ENCODE measurements at regions not wholly inside any gene's neighbourhood (a gene's known extent, or its start where the extent isn't known, plus 50 kb on each side); places are given as distances from the start of the nearest gene placed in this dataset.

- peaks cover 4% of the 10 kb centered on the region for H3K9me3 Mint-ChIP-seq (ENCODE audit: low read depth)
- TF ChIP-seq, protein P1, sequence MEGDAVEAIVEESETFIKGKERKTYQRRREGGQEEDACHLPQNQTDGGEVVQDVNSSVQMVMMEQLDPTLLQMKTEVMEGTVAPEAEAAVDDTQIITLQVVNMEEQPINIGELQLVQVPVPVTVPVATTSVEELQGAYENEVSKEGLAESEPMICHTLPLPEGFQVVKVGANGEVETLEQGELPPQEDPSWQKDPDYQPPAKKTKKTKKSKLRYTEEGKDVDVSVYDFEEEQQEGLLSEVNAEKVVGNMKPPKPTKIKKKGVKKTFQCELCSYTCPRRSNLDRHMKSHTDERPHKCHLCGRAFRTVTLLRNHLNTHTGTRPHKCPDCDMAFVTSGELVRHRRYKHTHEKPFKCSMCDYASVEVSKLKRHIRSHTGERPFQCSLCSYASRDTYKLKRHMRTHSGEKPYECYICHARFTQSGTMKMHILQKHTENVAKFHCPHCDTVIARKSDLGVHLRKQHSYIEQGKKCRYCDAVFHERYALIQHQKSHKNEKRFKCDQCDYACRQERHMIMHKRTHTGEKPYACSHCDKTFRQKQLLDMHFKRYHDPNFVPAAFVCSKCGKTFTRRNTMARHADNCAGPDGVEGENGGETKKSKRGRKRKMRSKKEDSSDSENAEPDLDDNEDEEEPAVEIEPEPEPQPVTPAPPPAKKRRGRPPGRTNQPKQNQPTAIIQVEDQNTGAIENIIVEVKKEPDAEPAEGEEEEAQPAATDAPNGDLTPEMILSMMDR (IDR thresholded peaks at IDR 0.05), result no peak
- DNase-seq (ENCODE audit: low spot score), result no peak
- no peak overlapping the region for H3K27ac Mint-ChIP-seq (ENCODE audit: unreplicated experiment)
- peaks cover 27% of the 10 kb centered on the region for H3K4me1 Mint-ChIP-seq (ENCODE audit: low read depth)
- H3K4me3 Mint-ChIP-seq (ENCODE audit: unreplicated experiment), result no peak overlapping the region
- no peaks in the 10 kb centered on the region for H3K36me3 Mint-ChIP-seq (ENCODE audit: low read depth)
- no peaks in the 10 kb centered on the region for H3K27me3 Mint-ChIP-seq (ENCODE audit: low read depth)
Measured at GRCh38 chr10:3907514-3907913, 122.5 kb upstream of the KLF6 start.

- no peaks in the 10 kb centered on the region for H3K27me3 Mint-ChIP-seq (ENCODE audit: low read depth)
- H3K36me3 Mint-ChIP-seq (ENCODE audit: low read depth), result no peaks in the 10 kb centered on the region
- TF ChIP-seq, protein P1 (IDR thresholded peaks at IDR 0.05), result no peak
- DNase-seq (ENCODE audit: low spot score), result no peak
- peak overlapping the region; percentile 75 for H3K27ac Mint-ChIP-seq (ENCODE audit: unreplicated experiment)
- H3K4me3 Mint-ChIP-seq (ENCODE audit: unreplicated experiment), result no peak overlapping the region
- peaks cover 32% of the 10 kb centered on the region for H3K4me1 Mint-ChIP-seq (ENCODE audit: low read depth)
- H3K9me3 Mint-ChIP-seq (ENCODE audit: low read depth), result peaks cover 4% of the 10 kb centered on the region
Measured at GRCh38 chr10:3906511-3907111, 121.6 kb upstream of the KLF6 start.

GRCh38 chr10:3904419-3904960 is 119.5 kb upstream of the KLF6 start:
- Mint-ChIP-seq H3K4me1 (ENCODE audit: low read depth) (peaks cover 31% of the 10 kb centered on the region), H3K9me3 (ENCODE audit: low read depth) (peaks cover 4% of the 10 kb centered on the region), H3K4me3 (ENCODE audit: unreplicated experiment) (no peak overlapping the region), H3K27ac (ENCODE audit: unreplicated experiment) (no peak overlapping the region), H3K27me3 (ENCODE audit: low read depth) (no peaks in the 10 kb centered on the region), H3K36me3 (ENCODE audit: low read depth) (no peaks in the 10 kb centered on the region)
- TF ChIP-seq, protein P1 (IDR thresholded peaks at IDR 0.05), result no peak
- DNase-seq (ENCODE audit: low spot score), result no peak

GRCh38 chr10:3902809-3903410 is 117.9 kb upstream of the KLF6 start:
- TF ChIP-seq, protein P1 (IDR thresholded peaks at IDR 0.05), result no peak
- no peaks in the 10 kb centered on the region for H3K27me3 Mint-ChIP-seq (ENCODE audit: low read depth)
- H3K36me3 Mint-ChIP-seq (ENCODE audit: low read depth), result no peaks in the 10 kb centered on the region
- DNase-seq (ENCODE audit: low spot score), result no peak
- H3K4me1 Mint-ChIP-seq (ENCODE audit: low read depth), result peaks cover 35% of the 10 kb centered on the region
- H3K9me3 Mint-ChIP-seq (ENCODE audit: low read depth), result peaks cover 4% of the 10 kb centered on the region
- H3K4me3 Mint-ChIP-seq (ENCODE audit: unreplicated experiment), result no peak overlapping the region
- H3K27ac Mint-ChIP-seq (ENCODE audit: unreplicated experiment), result peak overlapping the region; percentile 79

GRCh38 chr10:3902054-3902808 is 117.2 kb upstream of the KLF6 start:
- no peaks in the 10 kb centered on the region for H3K36me3 Mint-ChIP-seq (ENCODE audit: low read depth)
- H3K4me3 Mint-ChIP-seq (ENCODE audit: unreplicated experiment), result no peak overlapping the region
- DNase-seq (ENCODE audit: low spot score), result no peak
- peak overlapping the region; percentile 88 for H3K27ac Mint-ChIP-seq (ENCODE audit: unreplicated experiment)
- H3K27me3 Mint-ChIP-seq (ENCODE audit: low read depth), result no peaks in the 10 kb centered on the region
- peaks cover 4% of the 10 kb centered on the region for H3K9me3 Mint-ChIP-seq (ENCODE audit: low read depth)
- TF ChIP-seq, protein P1 (IDR thresholded peaks at IDR 0.05), result no peak
- peaks cover 38% of the 10 kb centered on the region for H3K4me1 Mint-ChIP-seq (ENCODE audit: low read depth)

Data from chondrocyte (in vitro differentiated cells).